ENCODE measurements at regions not wholly inside any gene's neighbourhood (a gene's known extent, or its start where the extent isn't known, plus 50 kb on each side); places are given as distances from the start of the nearest gene placed in this dataset.
"Not testable (repeated sequence)": the region's sequence is repeated elsewhere in the genome, so short reads cannot be mapped to it uniquely, and the experiment has no call there.

GRCh38 chr15:77872521-77873425, 204.7 kb downstream of the TBC1D2B start:
- TF ChIP-seq POLR2A (IDR thresholded peaks at IDR 0.05) = not testable (repeated sequence)
- TF ChIP-seq, protein P1, sequence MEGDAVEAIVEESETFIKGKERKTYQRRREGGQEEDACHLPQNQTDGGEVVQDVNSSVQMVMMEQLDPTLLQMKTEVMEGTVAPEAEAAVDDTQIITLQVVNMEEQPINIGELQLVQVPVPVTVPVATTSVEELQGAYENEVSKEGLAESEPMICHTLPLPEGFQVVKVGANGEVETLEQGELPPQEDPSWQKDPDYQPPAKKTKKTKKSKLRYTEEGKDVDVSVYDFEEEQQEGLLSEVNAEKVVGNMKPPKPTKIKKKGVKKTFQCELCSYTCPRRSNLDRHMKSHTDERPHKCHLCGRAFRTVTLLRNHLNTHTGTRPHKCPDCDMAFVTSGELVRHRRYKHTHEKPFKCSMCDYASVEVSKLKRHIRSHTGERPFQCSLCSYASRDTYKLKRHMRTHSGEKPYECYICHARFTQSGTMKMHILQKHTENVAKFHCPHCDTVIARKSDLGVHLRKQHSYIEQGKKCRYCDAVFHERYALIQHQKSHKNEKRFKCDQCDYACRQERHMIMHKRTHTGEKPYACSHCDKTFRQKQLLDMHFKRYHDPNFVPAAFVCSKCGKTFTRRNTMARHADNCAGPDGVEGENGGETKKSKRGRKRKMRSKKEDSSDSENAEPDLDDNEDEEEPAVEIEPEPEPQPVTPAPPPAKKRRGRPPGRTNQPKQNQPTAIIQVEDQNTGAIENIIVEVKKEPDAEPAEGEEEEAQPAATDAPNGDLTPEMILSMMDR (IDR thresholded peaks at IDR 0.05) = not testable (repeated sequence)

All from esophagus squamous epithelium (tissue), 4 donors.